ENCODE measurements at regions not wholly inside any gene's neighbourhood (a gene's known extent, or its start where the extent isn't known, plus 50 kb on each side); places are given as distances from the start of the nearest gene placed in this dataset.

DNA sequence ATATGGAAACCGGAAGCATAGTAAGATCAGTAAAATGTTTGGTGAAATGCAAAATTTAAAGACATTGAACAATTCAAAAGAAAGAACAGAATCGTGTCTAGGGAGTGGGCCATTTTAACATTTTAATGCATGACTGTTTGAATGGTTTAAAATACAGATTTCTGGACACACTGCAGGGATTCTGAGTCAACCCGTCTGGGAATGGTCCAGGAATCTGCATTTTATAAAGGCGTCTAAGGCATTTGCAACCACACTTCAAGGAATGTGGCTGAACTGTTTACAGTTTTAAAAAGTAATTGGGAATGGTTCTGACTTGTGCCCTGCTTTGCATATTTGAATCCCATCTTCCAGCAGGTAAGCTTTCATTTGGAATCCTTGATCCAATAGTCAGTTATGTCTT is 811.7 kb upstream of the WWC1 start:
- TF ChIP-seq POLR2A (IDR thresholded peaks at IDR 0.05): no peak
- TF ChIP-seq, protein P1, sequence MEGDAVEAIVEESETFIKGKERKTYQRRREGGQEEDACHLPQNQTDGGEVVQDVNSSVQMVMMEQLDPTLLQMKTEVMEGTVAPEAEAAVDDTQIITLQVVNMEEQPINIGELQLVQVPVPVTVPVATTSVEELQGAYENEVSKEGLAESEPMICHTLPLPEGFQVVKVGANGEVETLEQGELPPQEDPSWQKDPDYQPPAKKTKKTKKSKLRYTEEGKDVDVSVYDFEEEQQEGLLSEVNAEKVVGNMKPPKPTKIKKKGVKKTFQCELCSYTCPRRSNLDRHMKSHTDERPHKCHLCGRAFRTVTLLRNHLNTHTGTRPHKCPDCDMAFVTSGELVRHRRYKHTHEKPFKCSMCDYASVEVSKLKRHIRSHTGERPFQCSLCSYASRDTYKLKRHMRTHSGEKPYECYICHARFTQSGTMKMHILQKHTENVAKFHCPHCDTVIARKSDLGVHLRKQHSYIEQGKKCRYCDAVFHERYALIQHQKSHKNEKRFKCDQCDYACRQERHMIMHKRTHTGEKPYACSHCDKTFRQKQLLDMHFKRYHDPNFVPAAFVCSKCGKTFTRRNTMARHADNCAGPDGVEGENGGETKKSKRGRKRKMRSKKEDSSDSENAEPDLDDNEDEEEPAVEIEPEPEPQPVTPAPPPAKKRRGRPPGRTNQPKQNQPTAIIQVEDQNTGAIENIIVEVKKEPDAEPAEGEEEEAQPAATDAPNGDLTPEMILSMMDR (IDR thresholded peaks at IDR 0.05): no peak
